GM23248 (cell line): ENCODE measurements at regions not wholly inside any gene's neighbourhood (a gene's known extent, or its start where the extent isn't known, plus 50 kb on each side); places are given as distances from the start of the nearest gene placed in this dataset.

ENCODE experiments used
- DNase-seq: peaks from one replicate; pipeline ENCODE4 v3.0.0-alpha.2; 2015
- H2AFZ ChIP-seq: fragments of 200-600 bp; sonication (generic); 2 replicates; pipeline ENCODE4 v1.6.1; 2016; ENCODE audit warnings: antibody characterized with exemption
- H3F3A ChIP-seq: fragments of 200-600 bp; sonication (generic); 2 replicates; pipeline ENCODE4 v1.6.1; 2016; ENCODE audit warnings: mild to moderate bottlenecking, antibody characterized with exemption, mixed run types; ENCODE audit not compliant: insufficient read depth
- H3K27ac ChIP-seq: fragments of 200-600 bp; sonication (generic); 2 replicates; pipeline ENCODE4 v1.5.1; 2016; ENCODE audit warnings: mild to moderate bottlenecking
- H3K27me3 ChIP-seq: fragments of 200-600 bp; sonication (generic); replicated peaks from 2 replicates; pipeline ENCODE4 v1.6.1; 2016; ENCODE audit warnings: mild to moderate bottlenecking; ENCODE audit not compliant: insufficient read depth
- H3K36me3 ChIP-seq: fragments of 200-600 bp; sonication (generic); 2 replicates; pipeline ENCODE4 v1.6.1; 2016; ENCODE audit warnings: low read depth, mild to moderate bottlenecking
- H3K4me1 ChIP-seq: fragments of 200-600 bp; sonication (generic); 2 replicates; pipeline ENCODE4 v1.6.1; 2016; ENCODE audit warnings: mild to moderate bottlenecking; ENCODE audit not compliant: insufficient read depth
- H3K4me2 ChIP-seq: fragments of 200-600 bp; sonication (generic); one replicate; pipeline ENCODE4 v1.6.1; 2016; ENCODE audit warnings: mild to moderate bottlenecking; ENCODE audit not compliant: unreplicated experiment
- H3K4me3 ChIP-seq: fragments of 200-600 bp; sonication (generic); 2 replicates; pipeline ENCODE4 v1.5.1; 2016; ENCODE audit warnings: mild to moderate bottlenecking
- H3K79me2 ChIP-seq: fragments of 200-600 bp; sonication (generic); 2 replicates; pipeline ENCODE4 v1.6.1; 2016; ENCODE audit warnings: mild to moderate bottlenecking; ENCODE audit not compliant: insufficient read depth
- H3K9ac ChIP-seq: fragments of 200-600 bp; sonication (generic); 2 replicates; pipeline ENCODE4 v1.6.1; 2016; ENCODE audit warnings: mild to moderate bottlenecking
- H3K9me2 ChIP-seq: fragments of 200-600 bp; sonication (generic); 2 replicates; pipeline ENCODE4 v1.6.1; 2016; ENCODE audit warnings: mixed run types, mild to moderate bottlenecking, moderate library complexity; ENCODE audit not compliant: insufficient read depth
- H3K9me3 ChIP-seq: fragments of 200-600 bp; sonication (generic); one replicate; pipeline ENCODE4 v1.6.1; 2017; ENCODE audit warnings: low read depth
- H4K20me1 ChIP-seq: fragments of 200-600 bp; sonication (generic); 2 replicates; pipeline ENCODE4 v1.6.0; 2016; ENCODE audit not compliant: insufficient read depth
- EZH2 ChIP-seq: fragments of 200-600 bp; sonication (generic); IDR thresholded peaks from 2 replicates; pipeline ENCODE4 v1.6.1; 2018; ENCODE audit warnings: antibody characterized with exemption, mild to moderate bottlenecking; ENCODE audit not compliant: insufficient read depth, poor library complexity, severe bottlenecking
- EZH2phosphoT487 ChIP-seq: fragments of 200-600 bp; sonication (generic); IDR thresholded peaks from 2 replicates; pipeline ENCODE4 v1.6.1; 2018; ENCODE audit warnings: antibody characterized with exemption, moderate library complexity, mild to moderate bottlenecking, low read depth; ENCODE audit not compliant: insufficient read depth
- WGBS, 2 experiments: methylation state at CpG; one replicate each; pipeline ENCODE4 v1.1.6; 2015 to 2017; ENCODE audit warnings: low lambda C conversion rate in 2 of 2, low coverage in 1 of 2; ENCODE audit errors: missing lambda C conversion rate in 2 of 2; 5-methylcytosine and 5-hydroxymethylcytosine counted together
- in situ Hi-C: fragments of 300-500 bp; cut with MboI; formaldehyde crosslinking; loops from 2 replicates; pipeline ENCODE4 v1.15.0; 2020

DNA sequence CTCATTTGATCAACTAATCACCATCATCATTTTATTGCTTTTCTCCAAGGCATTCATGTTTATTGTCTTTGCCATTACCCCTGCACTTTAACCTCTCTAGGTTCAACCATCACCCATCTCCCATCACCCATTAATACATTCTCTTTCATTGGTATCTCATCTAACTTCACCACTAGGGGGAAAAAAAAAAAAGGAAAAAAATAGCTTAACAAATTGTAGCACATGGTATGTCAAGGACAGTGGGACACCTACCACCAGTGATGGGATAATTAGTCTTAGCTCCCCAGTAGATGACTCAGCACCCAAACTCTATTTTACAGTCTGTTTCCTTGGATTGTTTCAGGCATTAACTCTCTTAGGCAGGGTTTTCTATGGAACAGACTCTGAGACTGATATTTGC is 1770.2 kb upstream of the MIR17HG start:
- H3K9me3 ChIP-seq, result no peaks in the 10 kb centered on the region
- in situ Hi-C loops, result no loop called here
- H3K27me3 ChIP-seq, result no peaks in the 10 kb centered on the region
- DNase-seq, result no peak
- H3K27ac ChIP-seq, result no peak overlapping the region
- H3K4me2 ChIP-seq, result no peak overlapping the region
- TF ChIP-seq EZH2 (no peak), EZH2phosphoT487 (no peak)
- H3K4me1 ChIP-seq, result no peaks in the 10 kb centered on the region
- no peaks in the 10 kb centered on the region for H3F3A ChIP-seq
- H4K20me1 ChIP-seq, result no peaks in the 10 kb centered on the region
- no peak overlapping the region for H2AFZ ChIP-seq
- H3K4me3 ChIP-seq, result no peak overlapping the region
- H3K36me3 ChIP-seq, result no peaks in the 10 kb centered on the region
- H3K9ac ChIP-seq, result no peak overlapping the region
- no peaks in the 10 kb centered on the region for H3K9me2 ChIP-seq
- H3K79me2 ChIP-seq, result no peaks in the 10 kb centered on the region

DNA sequence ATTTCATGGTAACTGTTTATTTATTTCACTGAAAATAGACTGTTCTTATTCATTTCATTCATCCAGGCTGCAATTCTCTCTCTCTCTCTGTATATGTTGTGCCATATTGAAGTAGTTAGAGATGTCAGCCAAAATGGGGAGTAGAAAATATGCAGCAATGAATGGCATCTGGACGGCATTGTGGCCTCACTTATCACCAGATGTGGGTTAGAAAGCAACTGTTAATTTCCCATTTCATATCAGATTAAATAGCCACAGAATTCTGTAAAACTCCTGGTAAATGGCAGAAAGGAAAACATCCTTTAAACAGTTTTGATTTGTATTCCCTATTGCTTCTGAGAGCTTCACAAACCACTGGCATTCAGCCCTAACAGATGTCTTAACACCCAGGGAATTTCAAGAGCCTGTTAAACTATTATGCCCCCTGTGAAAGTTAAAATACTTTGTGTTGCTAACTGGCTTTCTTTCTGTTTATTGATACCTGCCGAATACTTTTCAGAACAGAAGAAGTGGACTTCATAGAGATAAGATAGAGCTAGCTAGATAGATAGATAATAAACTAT is 1763.3 kb upstream of the MIR17HG start:
- H3K4me1 ChIP-seq, result no peaks in the 10 kb centered on the region
- H3K79me2 ChIP-seq, result no peaks in the 10 kb centered on the region
- H3K4me2 ChIP-seq, result no peak overlapping the region
- WGBS, 2 experiments, result 0 to 2% methylated on average over 2 of the region's 2 CpGs
- in situ Hi-C loops, result no loop called here
- no peaks in the 10 kb centered on the region for H4K20me1 ChIP-seq
- no peak overlapping the region for H3K9ac ChIP-seq
- H3K9me3 ChIP-seq, result no peaks in the 10 kb centered on the region
- no peak overlapping the region for H2AFZ ChIP-seq
- H3F3A ChIP-seq, result no peaks in the 10 kb centered on the region
- H3K36me3 ChIP-seq, result no peaks in the 10 kb centered on the region
- no peaks in the 10 kb centered on the region for H3K9me2 ChIP-seq
- H3K4me3 ChIP-seq, result no peak overlapping the region
- no peak overlapping the region for H3K27ac ChIP-seq
- DNase-seq, result no peak
- H3K27me3 ChIP-seq, result no peaks in the 10 kb centered on the region
- TF ChIP-seq EZH2 (no peak), EZH2phosphoT487 (no peak)

DNA sequence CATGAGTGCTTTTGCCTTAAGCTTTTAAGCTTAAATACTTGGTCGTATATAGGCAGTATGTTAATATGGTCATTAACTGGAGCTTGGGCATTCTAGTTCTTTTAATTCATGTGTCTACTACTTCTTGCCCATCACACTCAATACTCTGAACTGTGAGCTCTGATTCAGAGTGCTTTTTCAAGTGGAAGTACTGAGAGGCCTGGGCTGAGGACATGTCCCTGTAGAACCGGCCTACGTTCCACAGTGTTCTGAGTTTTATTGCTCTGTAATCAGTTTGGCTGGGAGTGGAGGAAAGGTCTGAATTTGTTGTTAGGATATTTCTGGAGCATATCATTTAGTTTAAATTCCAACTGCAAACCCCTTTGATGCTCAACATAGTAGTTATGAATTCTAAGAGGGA is 1744.8 kb upstream of the MIR17HG start:
- H3K9me3 ChIP-seq, result no peaks in the 10 kb centered on the region
- in situ Hi-C loops, result no loop called here
- DNase-seq, result no peak
- H3K36me3 ChIP-seq, result no peaks in the 10 kb centered on the region
- no peaks in the 10 kb centered on the region for H3K27me3 ChIP-seq
- no peaks in the 10 kb centered on the region for H4K20me1 ChIP-seq
- H3K27ac ChIP-seq, result no peak overlapping the region
- no peaks in the 10 kb centered on the region for H3K9me2 ChIP-seq
- H3K79me2 ChIP-seq, result no peaks in the 10 kb centered on the region
- no peaks in the 10 kb centered on the region for H3F3A ChIP-seq
- H3K4me1 ChIP-seq, result no peaks in the 10 kb centered on the region
- no peak overlapping the region for H3K9ac ChIP-seq
- TF ChIP-seq EZH2phosphoT487 (no peak), EZH2 (no peak)
- H3K4me2 ChIP-seq, result no peak overlapping the region
- no peak overlapping the region for H2AFZ ChIP-seq
- WGBS, 2 experiments, result 49 to 57% methylated on average over 3 of the region's 3 CpGs
- H3K4me3 ChIP-seq, result no peak overlapping the region

DNA sequence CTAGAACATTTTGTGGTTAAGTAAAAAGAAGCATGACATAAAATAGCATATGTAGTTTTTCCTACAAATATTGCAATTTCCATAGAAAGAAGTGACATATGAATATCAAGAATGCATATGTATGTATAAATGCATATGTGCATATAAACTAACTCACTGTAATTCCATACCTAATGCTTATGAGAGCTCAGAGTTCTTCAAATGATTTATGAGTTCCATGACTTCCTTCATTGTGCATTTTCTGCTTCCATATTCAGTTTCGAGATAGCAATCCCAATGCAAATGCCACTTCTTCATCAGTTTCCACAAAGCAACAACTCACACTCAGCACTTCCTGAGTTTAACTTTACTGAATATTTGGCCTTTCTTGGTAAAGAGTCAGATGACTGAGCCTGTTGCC is 1744.3 kb upstream of the MIR17HG start:
- no peak overlapping the region for H2AFZ ChIP-seq
- H3K79me2 ChIP-seq, result no peaks in the 10 kb centered on the region
- no peak overlapping the region for H3K4me3 ChIP-seq
- in situ Hi-C loops, result no loop called here
- no peak for DNase-seq
- TF ChIP-seq EZH2phosphoT487 (no peak), EZH2 (no peak)
- WGBS, 2 experiments, result 38 to 39% methylated on average over 1 of the region's 1 CpG
- H3K9ac ChIP-seq, result no peak overlapping the region
- H3F3A ChIP-seq, result no peaks in the 10 kb centered on the region
- no peaks in the 10 kb centered on the region for H4K20me1 ChIP-seq
- H3K36me3 ChIP-seq, result no peaks in the 10 kb centered on the region
- no peaks in the 10 kb centered on the region for H3K4me1 ChIP-seq
- no peak overlapping the region for H3K27ac ChIP-seq
- H3K9me3 ChIP-seq, result no peaks in the 10 kb centered on the region
- H3K9me2 ChIP-seq, result no peaks in the 10 kb centered on the region
- no peak overlapping the region for H3K4me2 ChIP-seq
- no peaks in the 10 kb centered on the region for H3K27me3 ChIP-seq

DNA sequence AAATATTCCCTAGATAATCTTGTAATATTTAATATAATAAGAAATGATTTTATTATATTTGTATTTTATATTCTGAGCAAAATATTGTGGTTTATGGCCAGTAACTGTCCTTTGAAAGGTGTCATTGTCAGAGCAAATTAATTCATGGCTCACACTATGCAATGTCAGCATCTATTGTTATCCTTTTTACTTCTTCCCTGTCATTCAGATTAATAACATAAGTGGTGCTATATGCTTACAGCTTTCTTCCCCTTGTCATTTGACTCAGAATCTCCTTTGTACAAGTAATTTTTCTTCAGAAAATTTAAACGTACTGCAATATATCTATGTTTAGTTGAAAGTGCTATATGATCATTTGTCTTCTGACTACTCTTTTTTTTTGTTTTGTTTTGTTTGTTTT is 1738.2 kb upstream of the MIR17HG start:
- Histone ChIP-seq H3K9me2 (no peaks in the 10 kb centered on the region), H3F3A (no peaks in the 10 kb centered on the region), H4K20me1 (no peaks in the 10 kb centered on the region), H3K27ac (no peak overlapping the region), H3K27me3 (no peaks in the 10 kb centered on the region), H2AFZ (no peak overlapping the region), H3K4me3 (no peak overlapping the region), H3K79me2 (no peaks in the 10 kb centered on the region), H3K9me3 (no peaks in the 10 kb centered on the region), H3K4me2 (no peak overlapping the region), H3K9ac (no peak overlapping the region), H3K4me1 (no peaks in the 10 kb centered on the region), H3K36me3 (no peaks in the 10 kb centered on the region)
- 26 to 60% methylated on average over 1 of the region's 1 CpG for WGBS, 2 experiments
- TF ChIP-seq EZH2phosphoT487 (no peak), EZH2 (no peak)
- no peak for DNase-seq
- in situ Hi-C loops, result no loop called here
